MCF 10A (cell line): ENCODE measurements at regions not wholly inside any gene's neighbourhood (a gene's known extent, or its start where the extent isn't known, plus 50 kb on each side); places are given as distances from the start of the nearest gene placed in this dataset.

Experiments used
- BruUV-seq: library from RNA; stranded (reverse); fragments of 400-500 nt; replicated peaks from 2 replicates; lab custom pipeline; 2021; lab: Mats Ljungman, UMichigan
- CTCF ChIA-PET: fragments of 300-600 bp; sonication (Branson Sonifier 250); formaldehyde crosslinking; extraction: SDS; loops from one replicate; lab custom pipeline; 2021; ENCODE audit warnings: antibody characterized with exemption, inconsistent platforms; lab: Yijun Ruan, JAX
- POLR2A ChIA-PET: fragments of 300-600, 350-650 bp; sonication (Branson Sonifier 250); formaldehyde crosslinking; extraction: SDS; loops from one replicate; lab custom pipeline; 2020; ENCODE audit warnings: antibody characterized with exemption, inconsistent platforms; lab: Yijun Ruan, JAX
- DNase-seq: peaks from one replicate; pipeline ENCODE4 v3.0.0-alpha.2; 2018; ENCODE audit not compliant: unreplicated experiment
- H3K27ac Mint-ChIP-seq: one replicate; pipeline ENCODE4 v1.8.0; 2022; ENCODE audit warnings: mild to moderate bottlenecking, low read depth, mixed read lengths; ENCODE audit not compliant: unreplicated experiment
- H3K27me3 Mint-ChIP-seq: one replicate; pipeline ENCODE4 v1.8.0; 2022; ENCODE audit warnings: mixed read lengths; ENCODE audit not compliant: insufficient read depth, unreplicated experiment
- H3K36me3 Mint-ChIP-seq: one replicate; pipeline ENCODE4 v1.8.0; 2022; ENCODE audit warnings: mild to moderate bottlenecking, moderate library complexity, mixed read lengths; ENCODE audit not compliant: insufficient read depth, unreplicated experiment
- H3K4me1 Mint-ChIP-seq: one replicate; pipeline ENCODE4 v1.8.0; 2022; ENCODE audit warnings: mixed read lengths; ENCODE audit not compliant: insufficient read depth, unreplicated experiment
- H3K4me3 Mint-ChIP-seq: one replicate; pipeline ENCODE4 v1.8.0; 2022; ENCODE audit warnings: mild to moderate bottlenecking, moderate library complexity, mixed read lengths; ENCODE audit not compliant: unreplicated experiment
- H3K9me3 Mint-ChIP-seq: one replicate; pipeline ENCODE4 v1.8.0; 2022; ENCODE audit warnings: mixed read lengths; ENCODE audit not compliant: unreplicated experiment
- intact Hi-C: fragments of 100-400 bp; cut with micrococcal nuclease; formaldehyde crosslinking; loops from 2 replicates; pipeline ENCODE4 v1.14.1; 2022
- TF ChIP-seq, protein P1 (sequence below): fragments of 200-600 bp; IDR thresholded peaks from one replicate; pipeline ENCODE4 v1.8.0; 2022; ENCODE audit warnings: antibody characterized with exemption, mild to moderate bottlenecking; ENCODE audit not compliant: unreplicated experiment

DNA sequence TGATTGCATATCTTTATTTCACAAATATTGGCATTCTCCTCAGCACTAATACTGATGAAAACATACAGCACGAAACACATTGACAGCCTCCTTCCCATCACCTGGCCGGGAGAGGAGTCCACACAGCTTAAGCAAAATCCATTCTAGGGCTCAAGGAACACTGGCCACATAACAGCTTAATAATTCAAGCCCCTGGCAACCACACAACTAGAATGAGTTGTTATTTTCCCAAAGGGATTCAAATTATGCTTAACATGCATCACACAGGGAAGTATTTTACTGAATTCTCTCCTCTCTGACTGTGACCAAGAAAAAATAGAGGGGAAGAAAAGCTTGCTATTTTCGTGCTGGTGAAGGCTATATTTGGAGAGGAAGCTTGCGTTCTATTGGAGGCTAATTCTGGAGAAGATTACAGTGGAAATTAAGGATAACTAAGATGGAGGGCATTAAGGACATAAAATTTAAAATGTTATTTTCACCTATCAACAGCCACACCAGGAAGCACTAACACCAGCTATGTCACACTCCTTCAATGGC, 198.5 kb downstream of the ADGRG6 start:
- TF ChIP-seq, protein P1, sequence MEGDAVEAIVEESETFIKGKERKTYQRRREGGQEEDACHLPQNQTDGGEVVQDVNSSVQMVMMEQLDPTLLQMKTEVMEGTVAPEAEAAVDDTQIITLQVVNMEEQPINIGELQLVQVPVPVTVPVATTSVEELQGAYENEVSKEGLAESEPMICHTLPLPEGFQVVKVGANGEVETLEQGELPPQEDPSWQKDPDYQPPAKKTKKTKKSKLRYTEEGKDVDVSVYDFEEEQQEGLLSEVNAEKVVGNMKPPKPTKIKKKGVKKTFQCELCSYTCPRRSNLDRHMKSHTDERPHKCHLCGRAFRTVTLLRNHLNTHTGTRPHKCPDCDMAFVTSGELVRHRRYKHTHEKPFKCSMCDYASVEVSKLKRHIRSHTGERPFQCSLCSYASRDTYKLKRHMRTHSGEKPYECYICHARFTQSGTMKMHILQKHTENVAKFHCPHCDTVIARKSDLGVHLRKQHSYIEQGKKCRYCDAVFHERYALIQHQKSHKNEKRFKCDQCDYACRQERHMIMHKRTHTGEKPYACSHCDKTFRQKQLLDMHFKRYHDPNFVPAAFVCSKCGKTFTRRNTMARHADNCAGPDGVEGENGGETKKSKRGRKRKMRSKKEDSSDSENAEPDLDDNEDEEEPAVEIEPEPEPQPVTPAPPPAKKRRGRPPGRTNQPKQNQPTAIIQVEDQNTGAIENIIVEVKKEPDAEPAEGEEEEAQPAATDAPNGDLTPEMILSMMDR: no peak
- no peaks in the 10 kb centered on the region for H3K4me1 Mint-ChIP-seq
- ChIA-PET POLR2A (no interaction called here), CTCF (interaction anchor here (0.7 to 1.9 kb wide), 2 partner anchors 26 to 1016 kb away, joined by 3 to 5 read pairs; no protein-coding TSS in a partner anchor)
- peaks cover 21% of the 10 kb centered on the region for H3K9me3 Mint-ChIP-seq
- BruUV-seq: no TSS peak
- H3K27ac Mint-ChIP-seq: no peak overlapping the region
- intact Hi-C loops: no loop called here
- H3K27me3 Mint-ChIP-seq: no peaks in the 10 kb centered on the region
- H3K36me3 Mint-ChIP-seq: no peaks in the 10 kb centered on the region
- DNase-seq: no peak
- H3K4me3 Mint-ChIP-seq: no peak overlapping the region

DNA sequence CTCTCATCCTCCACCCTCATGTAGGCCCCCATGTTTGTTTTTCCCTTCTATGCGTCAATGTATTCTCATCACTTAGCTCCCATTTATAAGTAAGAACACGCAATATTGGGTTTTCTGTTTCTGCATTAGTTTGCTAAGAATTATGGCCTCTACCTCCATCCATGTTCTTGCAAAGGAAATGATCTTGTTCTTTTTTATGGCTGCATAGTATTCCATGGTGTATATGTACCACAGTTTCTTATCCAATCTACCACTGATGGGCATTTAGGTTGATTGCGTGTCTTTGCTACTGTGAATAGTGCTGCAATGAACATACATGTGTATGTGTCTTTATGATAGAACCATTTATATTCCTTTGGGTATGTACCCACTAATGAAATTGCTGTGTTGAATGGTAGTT, 200.0 kb downstream of the ADGRG6 start:
- Mint-ChIP-seq H3K4me1 (no peaks in the 10 kb centered on the region), H3K27ac (no peak overlapping the region), H3K27me3 (no peaks in the 10 kb centered on the region), H3K9me3 (peaks cover 28% of the 10 kb centered on the region), H3K4me3 (no peak overlapping the region), H3K36me3 (no peaks in the 10 kb centered on the region)
- TF ChIP-seq, protein P1: no peak
- no peak for DNase-seq
- BruUV-seq: no TSS peak
- ChIA-PET CTCF (no interaction called here), POLR2A (interaction anchor here (0.6 kb wide), 1 partner anchor 242 kb away, joined by 3 read pairs; no protein-coding TSS in a partner anchor)
- intact Hi-C loops: no loop called here

DNA sequence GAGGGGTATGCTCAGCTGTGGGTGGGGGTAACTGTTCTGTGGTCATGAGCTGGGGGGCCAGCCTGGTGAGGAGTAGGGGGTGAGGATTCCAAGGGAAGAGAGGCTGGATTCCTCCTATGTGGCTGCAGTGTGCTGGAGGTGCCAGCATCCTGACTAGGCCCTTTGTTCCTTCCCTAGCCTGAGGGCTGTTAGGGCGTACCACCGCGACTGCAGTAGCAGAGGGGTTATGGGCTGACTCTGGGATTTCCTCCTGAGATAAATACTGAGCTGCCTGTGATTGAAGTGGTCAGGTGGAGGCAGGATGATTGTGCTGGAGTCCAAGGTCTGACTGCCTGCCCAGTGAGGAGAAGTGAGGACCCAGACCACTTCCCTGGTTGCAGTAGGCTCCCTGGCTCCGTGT, 205.3 kb downstream of the ADGRG6 start:
- Mint-ChIP-seq H3K4me3 (no peak overlapping the region), H3K36me3 (no peaks in the 10 kb centered on the region), H3K27ac (no peak overlapping the region), H3K4me1 (no peaks in the 10 kb centered on the region), H3K9me3 (peaks cover 49% of the 10 kb centered on the region), H3K27me3 (no peaks in the 10 kb centered on the region)
- intact Hi-C loops: no loop called here
- TF ChIP-seq, protein P1: no peak
- POLR2A ChIA-PET: no interaction called here
- DNase-seq: no peak
- CTCF ChIA-PET: no interaction called here
- no TSS peak for BruUV-seq

DNA sequence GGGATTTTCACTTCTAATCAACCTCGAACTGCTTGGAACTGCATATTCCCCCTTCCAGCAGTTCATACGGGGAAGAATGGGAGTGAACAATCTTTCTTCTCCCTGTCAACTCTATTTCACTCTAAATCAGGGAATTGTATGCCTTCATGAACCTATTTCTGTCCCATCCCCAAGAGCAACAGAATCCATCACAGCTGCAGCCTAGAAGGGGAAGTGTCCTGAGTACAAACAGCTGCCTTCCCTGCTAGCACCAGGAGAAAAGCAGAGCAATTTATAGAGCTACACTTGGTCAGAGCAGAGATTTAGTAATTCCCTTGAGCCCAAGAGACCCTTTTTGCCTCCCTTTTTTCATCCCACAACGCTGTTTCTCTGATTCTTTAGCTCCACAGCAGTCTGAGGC, 208.4 kb downstream of the ADGRG6 start:
- no peaks in the 10 kb centered on the region for H3K36me3 Mint-ChIP-seq
- intact Hi-C loops: no loop called here
- DNase-seq: no peak
- H3K4me3 Mint-ChIP-seq: no peak overlapping the region
- no TSS peak for BruUV-seq
- TF ChIP-seq, protein P1: no peak
- POLR2A ChIA-PET: no interaction called here
- peaks cover 30% of the 10 kb centered on the region for H3K9me3 Mint-ChIP-seq
- CTCF ChIA-PET: no interaction called here
- no peaks in the 10 kb centered on the region for H3K27me3 Mint-ChIP-seq
- no peaks in the 10 kb centered on the region for H3K4me1 Mint-ChIP-seq
- H3K27ac Mint-ChIP-seq: no peak overlapping the region
